Left kidney (tissue), 1 donor: ENCODE measurements at regions not wholly inside any gene's neighbourhood (a gene's known extent, or its start where the extent isn't known, plus 50 kb on each side); places are given as distances from the start of the nearest gene placed in this dataset.
"Not testable (repeated sequence)": the region's sequence is repeated elsewhere in the genome, so short reads cannot be mapped to it uniquely, and the experiment has no call there.

Experiments
- DNase-seq: peaks from one replicate; pipeline ENCODE4 v3.0.0-alpha.2; 2013

GRCh38 chr10:30197186-30197585 lies 137.8 kb upstream of the JCAD start:
- DNase-seq, result no peak

- DNase-seq, result not testable (repeated sequence)
Measured at GRCh38 chr10:30196559-30196958, 137.2 kb upstream of the JCAD start.

- no peak for DNase-seq
Measured at GRCh38 chr10:30192846-30193608, 133.6 kb upstream of the JCAD start.

GRCh38 chr10:30190577-30191552 lies 131.5 kb upstream of the JCAD start:
- no peak for DNase-seq

- DNase-seq, result no peak
Measured at GRCh38 chr10:30189238-30189580, 129.8 kb upstream of the JCAD start.

- DNase-seq, result no peak
Measured at GRCh38 chr10:30188556-30189237, 129.3 kb upstream of the JCAD start.

GRCh38 chr10:30188101-30188500 lies 128.7 kb upstream of the JCAD start:
- DNase-seq, result no peak

GRCh38 chr10:30187010-30187409 lies 127.6 kb upstream of the JCAD start:
- DNase-seq, result no peak

GRCh38 chr10:30186371-30186875 lies 127.0 kb upstream of the JCAD start:
- DNase-seq, result no peak

GRCh38 chr10:30185916-30186315 lies 126.5 kb upstream of the JCAD start:
- DNase-seq, result no peak

GRCh38 chr10:30185341-30185740 lies 126.0 kb upstream of the JCAD start:
- no peak for DNase-seq

GRCh38 chr10:30184397-30185033 lies 125.1 kb upstream of the JCAD start:
- DNase-seq, result no peak

GRCh38 chr10:30183055-30183402 lies 123.6 kb upstream of the JCAD start:
- no peak for DNase-seq

- DNase-seq, result no peak
Measured at GRCh38 chr10:30182191-30183054, 123.0 kb upstream of the JCAD start.

GRCh38 chr10:30178356-30178964 lies 119.1 kb upstream of the JCAD start:
- DNase-seq, result no peak

- DNase-seq, result no peak
Measured at GRCh38 chr10:30176776-30177533, 117.6 kb upstream of the JCAD start.

- no peak for DNase-seq
Measured at GRCh38 chr10:30176182-30176581, 116.8 kb upstream of the JCAD start.

- DNase-seq, result no peak
Measured at GRCh38 chr10:30172673-30173072, 113.3 kb upstream of the JCAD start.

- DNase-seq, result no peak
Measured at GRCh38 chr10:30172091-30172490, 112.7 kb upstream of the JCAD start.

GRCh38 chr10:30171601-30172000 lies 112.2 kb upstream of the JCAD start:
- DNase-seq, result no peak
